IPS-NIHi11 (cell line): ENCODE measurements at regions not wholly inside any gene's neighbourhood (a gene's known extent, or its start where the extent isn't known, plus 50 kb on each side); places are given as distances from the start of the nearest gene placed in this dataset.

Experiments
- DNase-seq: peaks from one replicate; pipeline ENCODE4 v3.0.0; 2012; ENCODE audit warnings: mixed read lengths, low spot score

GRCh38 chr1:193607787-193608186, 421.4 kb upstream of the B3GALT2 start:
- DNase-seq: no peak

DNA sequence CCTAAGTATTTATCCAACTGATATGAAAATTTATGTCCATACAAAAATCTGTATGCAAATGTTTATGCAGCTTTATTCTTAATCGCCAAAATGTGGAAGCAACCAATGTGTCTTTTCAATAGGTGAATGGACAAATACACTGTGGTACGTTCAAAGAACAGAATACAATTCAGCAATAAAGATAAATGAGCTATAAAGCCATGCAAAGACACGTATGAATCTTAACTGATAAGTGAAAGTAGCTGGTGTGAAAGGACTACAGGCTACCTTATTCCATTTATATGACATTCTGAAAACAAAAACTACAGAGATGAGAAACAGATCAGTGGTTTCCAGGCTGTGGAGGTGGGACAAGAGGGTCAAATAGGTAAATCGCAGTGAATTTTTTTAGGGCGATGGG, 419.6 kb upstream of the B3GALT2 start:
- DNase-seq: no peak

DNA sequence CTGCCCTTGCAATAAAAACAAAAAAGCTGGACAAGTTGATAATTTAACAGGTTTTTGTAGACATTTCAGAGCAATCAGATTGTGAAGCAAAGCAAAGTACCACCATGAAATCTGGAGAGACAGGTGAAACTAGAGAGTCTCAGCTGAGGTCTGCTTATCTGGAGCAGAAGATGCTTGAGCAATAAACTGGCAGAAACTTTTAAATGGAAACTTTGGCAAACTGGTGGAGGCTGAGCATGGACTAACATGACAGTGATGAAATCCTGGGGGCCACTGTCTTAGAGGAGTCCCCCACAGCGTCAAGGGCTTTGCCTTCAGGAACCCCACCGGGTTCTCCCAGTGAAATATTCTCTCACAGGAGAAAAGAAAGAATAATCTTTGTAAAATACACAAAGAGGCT, 416.3 kb upstream of the B3GALT2 start:
- no peak for DNase-seq

- no peak for DNase-seq
Measured at GRCh38 chr1:193593147-193593885, 406.9 kb upstream of the B3GALT2 start.

GRCh38 chr1:193592317-193592716, 405.9 kb upstream of the B3GALT2 start:
- no peak for DNase-seq

DNA sequence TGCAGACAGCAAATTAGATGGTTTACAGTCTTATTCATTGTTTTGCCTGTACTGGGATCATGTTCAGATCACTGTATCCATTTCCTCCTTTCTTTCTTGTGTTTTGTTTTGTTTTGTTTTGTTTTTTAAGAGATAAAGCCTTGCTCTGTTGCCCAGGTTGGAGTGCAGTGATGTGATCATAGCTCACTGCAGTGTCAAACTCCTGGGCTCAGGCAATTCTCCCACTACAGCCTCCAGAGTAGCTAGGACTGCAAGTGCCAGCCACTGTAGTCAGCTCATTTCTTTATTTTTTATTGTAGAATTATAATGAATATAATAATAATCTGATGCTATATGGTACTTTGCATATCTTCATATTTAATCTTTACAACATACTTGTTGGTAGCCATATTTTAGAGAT, 403.7 kb upstream of the B3GALT2 start:
- no peak for DNase-seq

DNA sequence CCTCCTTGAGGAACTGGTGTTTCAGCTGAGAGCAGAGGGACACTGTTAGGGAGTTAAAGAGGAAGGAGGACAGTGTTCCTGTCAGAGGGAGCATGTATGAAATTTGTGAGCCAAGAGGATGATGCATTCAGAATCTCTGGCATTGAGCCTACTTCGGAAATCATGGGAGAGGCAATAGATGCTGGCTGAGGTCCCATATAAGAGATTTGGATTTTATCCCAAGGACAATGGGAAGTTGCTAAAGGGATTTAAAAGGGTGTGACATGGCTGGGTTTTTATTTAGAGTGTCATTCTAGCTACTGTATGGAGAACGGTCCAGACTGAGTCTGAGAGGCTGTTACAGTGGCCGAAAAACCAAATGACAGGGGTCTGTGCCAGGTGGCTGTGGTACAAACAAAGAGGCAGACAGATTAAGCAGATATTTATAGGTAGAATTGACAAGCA, 403.2 kb upstream of the B3GALT2 start:
- no peak for DNase-seq

- peak; percentile 23 for DNase-seq
Measured at GRCh38 chr1:193588311-193589082, 402.1 kb upstream of the B3GALT2 start.

DNA sequence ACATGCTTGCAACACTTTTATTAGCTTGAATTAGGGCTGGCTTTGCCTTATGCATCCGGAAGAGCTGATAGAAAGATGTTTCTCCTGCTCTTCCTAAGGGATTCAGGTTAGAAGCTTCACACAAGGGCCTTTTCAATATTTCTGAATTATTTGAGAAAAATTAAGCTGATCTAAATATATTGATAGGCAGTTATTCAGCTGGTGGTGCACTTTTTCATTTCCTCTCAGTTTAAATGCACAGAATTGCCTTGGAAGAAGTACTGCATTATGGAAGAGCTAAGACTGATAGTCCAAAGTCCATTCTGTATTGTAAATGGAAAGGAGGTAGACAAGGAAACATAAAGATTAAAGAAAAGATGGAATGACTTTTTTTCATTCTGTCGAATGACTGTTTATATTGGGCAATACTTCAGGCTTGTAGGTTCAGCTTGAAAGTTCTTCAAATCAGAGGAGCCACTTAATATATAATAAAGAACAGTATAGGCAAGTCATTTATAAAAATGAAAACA, 398.4 kb upstream of the B3GALT2 start:
- DNase-seq: no peak

GRCh38 chr1:193581341-193581740, 394.9 kb upstream of the B3GALT2 start:
- no peak for DNase-seq

DNA sequence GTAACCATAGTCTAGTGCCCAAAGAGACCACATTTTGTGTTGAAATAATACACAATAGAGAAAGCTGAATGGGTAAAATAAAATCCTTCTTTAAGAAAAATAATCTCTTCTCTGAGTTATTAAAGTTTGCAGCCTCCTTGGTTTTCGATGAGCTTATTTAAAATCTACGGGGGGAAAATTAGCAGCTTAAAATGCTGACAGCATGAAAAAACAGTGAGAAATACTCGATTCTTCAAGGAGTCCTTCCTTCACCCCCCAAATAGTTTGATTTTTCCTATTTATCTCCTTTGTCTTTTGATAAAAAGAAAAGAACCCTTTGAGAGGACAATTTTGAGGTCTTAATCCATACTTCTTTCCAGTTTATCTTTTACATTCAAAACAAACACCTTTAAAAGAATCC, 394.0 kb upstream of the B3GALT2 start:
- DNase-seq: no peak

DNA sequence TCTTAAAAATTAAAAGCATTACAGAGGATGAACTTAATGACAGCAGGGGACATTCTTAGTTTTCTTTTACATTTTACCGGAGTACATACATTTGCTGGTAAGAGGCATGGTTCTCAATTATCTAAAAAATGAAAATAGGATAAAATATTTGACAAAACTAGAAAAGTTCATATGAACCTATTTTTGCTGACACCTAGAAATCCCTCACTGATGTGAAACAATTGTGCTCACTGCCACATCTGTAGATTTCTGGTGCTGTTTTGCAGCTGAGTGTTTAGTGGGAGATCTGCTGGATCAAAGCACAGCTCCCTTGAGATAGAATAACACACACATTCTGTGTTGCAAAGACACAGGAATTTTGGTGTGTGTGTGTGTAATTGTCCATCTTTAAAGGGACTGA, 392.9 kb upstream of the B3GALT2 start:
- DNase-seq: no peak

DNA sequence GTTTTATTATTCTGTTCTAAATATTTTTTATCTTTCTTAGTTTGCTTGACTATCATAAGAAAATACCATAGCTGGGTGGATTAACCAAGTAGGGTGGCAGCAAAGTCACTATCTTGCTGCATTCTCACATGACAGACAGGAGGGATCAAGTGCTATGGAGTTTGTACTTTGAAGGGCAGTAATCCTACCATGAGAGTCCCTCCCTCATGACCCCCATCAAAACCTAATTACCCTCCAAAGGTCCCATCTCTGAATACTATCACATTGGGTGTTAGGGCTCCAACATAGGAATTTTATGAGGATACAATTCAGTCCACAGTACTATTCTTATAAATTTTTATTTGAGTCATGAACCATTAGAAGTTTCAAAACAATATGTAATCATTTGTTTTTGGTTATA, 388.5 kb upstream of the B3GALT2 start:
- no peak for DNase-seq

DNA sequence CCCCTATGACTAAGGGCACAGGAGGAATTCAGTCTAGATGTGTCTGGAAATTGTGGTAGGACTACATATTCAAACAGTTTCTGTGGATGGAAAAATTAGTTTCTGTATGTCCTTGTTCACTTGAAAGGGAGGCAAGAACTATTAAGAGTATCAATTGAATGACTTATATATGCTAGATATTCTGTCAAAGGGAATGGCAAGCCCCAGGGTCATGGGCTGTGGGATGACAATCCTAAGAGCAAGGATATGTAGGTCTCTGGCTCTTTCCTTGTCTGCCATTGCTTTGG, 383.5 kb upstream of the B3GALT2 start:
- DNase-seq: no peak

DNA sequence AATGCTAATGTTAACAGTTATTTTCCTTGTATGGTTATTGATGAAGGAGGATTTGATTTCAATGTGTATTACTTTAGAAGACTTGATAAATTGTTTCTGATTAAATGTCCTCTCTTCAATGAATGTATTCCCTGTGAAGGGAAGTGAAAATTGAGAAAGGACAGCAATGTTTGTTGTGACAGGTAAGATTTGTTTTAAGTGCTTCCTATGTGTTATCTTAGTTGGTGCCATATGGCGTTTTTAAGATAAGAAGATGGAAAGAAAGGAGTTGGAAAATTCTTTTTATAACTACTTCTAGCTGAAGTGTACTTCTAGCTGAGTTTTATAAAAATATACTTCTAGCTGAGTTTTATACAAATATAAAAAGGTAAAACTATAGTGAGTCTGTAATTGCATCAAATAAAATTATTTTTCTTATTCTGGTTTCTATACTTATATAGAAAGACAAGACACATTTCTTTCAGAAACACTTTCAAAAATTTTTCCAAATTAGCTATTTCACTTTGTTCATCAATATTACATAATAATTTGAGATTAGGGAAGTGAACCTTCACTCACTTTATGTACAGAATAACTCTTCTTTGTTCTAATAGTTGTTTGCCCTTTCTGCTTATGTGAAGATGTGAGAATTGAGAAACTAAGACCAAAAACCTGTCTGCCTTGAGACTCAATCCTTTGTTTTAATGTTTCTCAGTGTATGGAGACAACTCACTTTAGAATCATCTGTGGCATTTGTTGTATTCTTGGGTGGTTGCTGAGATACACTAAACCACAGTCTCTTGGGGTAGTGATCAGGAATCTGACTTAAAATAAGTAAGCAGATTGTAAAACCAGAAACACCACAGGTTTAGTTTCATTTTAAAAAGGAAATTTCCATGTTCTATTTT, 382.9 kb upstream of the B3GALT2 start:
- no peak for DNase-seq

- no peak for DNase-seq
Measured at GRCh38 chr1:193568512-193568911, 382.1 kb upstream of the B3GALT2 start.

DNA sequence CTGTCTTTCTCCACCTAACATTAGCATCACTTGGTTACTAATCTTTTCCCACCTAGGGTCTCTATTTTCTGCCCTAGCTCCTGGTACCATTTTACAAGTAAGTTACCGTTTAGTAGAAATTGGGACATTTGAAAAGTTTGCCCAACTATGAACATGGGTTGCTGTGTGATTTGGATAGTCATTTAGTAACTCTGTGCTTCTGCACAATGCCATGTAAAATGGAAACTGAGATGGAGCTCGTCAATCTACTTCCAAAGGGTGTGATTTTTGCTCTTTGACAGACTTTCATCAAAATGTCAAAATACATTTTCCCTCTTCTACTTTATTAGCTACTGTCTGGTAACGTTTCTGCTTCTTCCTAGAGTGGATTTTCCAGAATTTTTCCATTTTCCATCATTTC, 381.5 kb upstream of the B3GALT2 start:
- no peak for DNase-seq

GRCh38 chr1:193566735-193567134, 380.3 kb upstream of the B3GALT2 start:
- no peak for DNase-seq

- no peak for DNase-seq
Measured at GRCh38 chr1:193565971-193566577, 379.7 kb upstream of the B3GALT2 start.

DNA sequence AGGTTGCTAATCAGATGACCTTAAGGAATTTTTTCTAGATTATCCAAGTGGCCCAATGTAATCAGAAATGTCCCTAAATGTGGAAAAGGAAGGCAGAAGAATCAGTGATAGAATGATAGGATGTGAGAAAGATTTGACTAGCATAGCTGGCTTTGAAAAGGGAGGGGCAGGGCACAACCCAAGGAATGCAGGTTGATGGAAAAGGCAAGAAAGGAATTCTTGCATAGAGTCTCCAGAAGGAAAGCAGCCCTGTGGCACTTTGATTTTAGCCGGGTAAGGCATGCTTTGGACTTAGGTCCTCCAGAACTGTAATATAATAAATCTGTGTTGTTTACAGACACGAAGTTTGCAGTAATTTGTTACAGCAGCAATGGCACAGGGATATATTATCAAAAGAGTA, 375.7 kb upstream of the B3GALT2 start:
- DNase-seq: peak; percentile 40

- no peak for DNase-seq
Measured at GRCh38 chr1:193558491-193559028, 372.1 kb upstream of the B3GALT2 start.
